MM.1S (cell line): ENCODE measurements at regions not wholly inside any gene's neighbourhood (a gene's known extent, or its start where the extent isn't known, plus 50 kb on each side); places are given as distances from the start of the nearest gene placed in this dataset.

ENCODE experiments used
- DNase-seq: peaks from one replicate; pipeline ENCODE4 v3.0.0-alpha.2; 2015
- H2AFZ ChIP-seq: fragments of 300-600 bp; sonication (generic); 2 replicates; pipeline ENCODE4 v1.6.0; 2016; ENCODE audit warnings: antibody characterized with exemption, low read length
- H3F3A ChIP-seq: fragments of 300-600 bp; sonication (generic); 2 replicates; pipeline ENCODE4 v1.6.1; 2016; ENCODE audit warnings: mild to moderate bottlenecking, antibody characterized with exemption, low read length, moderate library complexity, mixed read lengths; ENCODE audit not compliant: insufficient read depth
- H3K27ac ChIP-seq: fragments of 300-600 bp; sonication (generic); 2 replicates; pipeline ENCODE4 v1.5.1; 2016; ENCODE audit warnings: mild to moderate bottlenecking, low read length
- H3K27me3 ChIP-seq: fragments of 300-600 bp; sonication (generic); replicated peaks from 2 replicates; pipeline ENCODE4 v1.6.0; 2016; ENCODE audit warnings: low read length; ENCODE audit not compliant: insufficient read depth
- H3K36me3 ChIP-seq: fragments of 300-600 bp; sonication (generic); replicated peaks from 2 replicates; pipeline ENCODE4 v1.6.1; 2016; ENCODE audit warnings: mild to moderate bottlenecking, low read length, mixed read lengths; ENCODE audit not compliant: insufficient read depth
- H3K4me1 ChIP-seq: fragments of 300-600 bp; sonication (generic); 2 replicates; pipeline ENCODE4 v1.6.1; 2016; ENCODE audit warnings: low read length, mixed read lengths
- H3K4me2 ChIP-seq: fragments of 300-600 bp; sonication (generic); 2 replicates; pipeline ENCODE4 v1.6.0; 2016; ENCODE audit warnings: low read depth, low read length
- H3K4me3 ChIP-seq: fragments of 300-600 bp; sonication (generic); 2 replicates; pipeline ENCODE4 v1.5.1; 2016; ENCODE audit warnings: low read length, mixed read lengths
- H3K79me2 ChIP-seq: fragments of 300-600 bp; sonication (generic); 2 replicates; pipeline ENCODE4 v1.6.1; 2016; ENCODE audit warnings: mixed run types, low read length, mixed read lengths
- H3K9ac ChIP-seq: fragments of 300-600 bp; sonication (generic); 2 replicates; pipeline ENCODE4 v1.6.1; 2016; ENCODE audit warnings: low read length, mixed read lengths
- H3K9me2 ChIP-seq: fragments of 300-600 bp; sonication (generic); replicated peaks from 2 replicates; pipeline ENCODE4 v1.6.1; 2016; ENCODE audit warnings: mild to moderate bottlenecking, low read length, mixed read lengths; ENCODE audit not compliant: insufficient read depth
- H3K9me3 ChIP-seq: fragments of 300-600 bp; sonication (generic); replicated peaks from 2 replicates; pipeline ENCODE4 v1.6.1; 2016; ENCODE audit warnings: mild to moderate bottlenecking, low read length, mixed read lengths; ENCODE audit not compliant: insufficient read depth
- H4K20me1 ChIP-seq: fragments of 300-600 bp; sonication (generic); 2 replicates; pipeline ENCODE4 v1.6.1; 2016; ENCODE audit warnings: mild to moderate bottlenecking, low read length, moderate library complexity, mixed read lengths; ENCODE audit not compliant: insufficient read depth
- CTCF ChIP-seq: fragments of 300-600 bp; sonication (generic); IDR thresholded peaks from 2 replicates; pipeline ENCODE4 v1.5.1; 2016; ENCODE audit warnings: antibody characterized with exemption, low read length, mixed read lengths
- EZH2 ChIP-seq: fragments of 300-600 bp; sonication (generic); optimal IDR thresholded peaks from 2 replicates; pipeline ENCODE3; 2017; ENCODE audit warnings: low read depth, mild to moderate bottlenecking, antibody characterized with exemption, low read length, mixed read lengths
- EZH2phosphoT487 ChIP-seq: fragments of 300-600 bp; sonication (generic); IDR thresholded peaks from 2 replicates; pipeline ENCODE4 v1.6.1; 2018; ENCODE audit warnings: antibody characterized with exemption, low read length

GRCh38 chr14:85426068-85426935 lies 103.6 kb upstream of the FLRT2 start:
- H3K9ac ChIP-seq = no peak overlapping the region
- H3K4me1 ChIP-seq = no peaks in the 10 kb centered on the region
- no peaks in the 10 kb centered on the region for H3K27me3 ChIP-seq
- DNase-seq = peak; percentile 28
- no peaks in the 10 kb centered on the region for H3F3A ChIP-seq
- no peaks in the 10 kb centered on the region for H3K9me2 ChIP-seq
- no peak for TF ChIP-seq EZH2phosphoT487
- TF ChIP-seq CTCF = no peak
- no peak for TF ChIP-seq EZH2
- no peak overlapping the region for H3K4me3 ChIP-seq
- H2AFZ ChIP-seq = no peak overlapping the region
- H3K79me2 ChIP-seq = no peaks in the 10 kb centered on the region
- no peaks in the 10 kb centered on the region for H4K20me1 ChIP-seq
- no peaks in the 10 kb centered on the region for H3K9me3 ChIP-seq
- no peak overlapping the region for H3K4me2 ChIP-seq
- no peak overlapping the region for H3K27ac ChIP-seq
- no peaks in the 10 kb centered on the region for H3K36me3 ChIP-seq

GRCh38 chr14:85428926-85429325 lies 101.0 kb upstream of the FLRT2 start:
- no peaks in the 10 kb centered on the region for H3K27me3 ChIP-seq
- H3K79me2 ChIP-seq = no peaks in the 10 kb centered on the region
- no peak for DNase-seq
- no peaks in the 10 kb centered on the region for H3K36me3 ChIP-seq
- no peaks in the 10 kb centered on the region for H3F3A ChIP-seq
- H3K4me1 ChIP-seq = no peaks in the 10 kb centered on the region
- H3K4me2 ChIP-seq = no peak overlapping the region
- no peak overlapping the region for H3K4me3 ChIP-seq
- TF ChIP-seq EZH2 (no peak), CTCF (no peak), EZH2phosphoT487 (no peak)
- no peaks in the 10 kb centered on the region for H3K9me3 ChIP-seq
- no peak overlapping the region for H3K27ac ChIP-seq
- H3K9me2 ChIP-seq = no peaks in the 10 kb centered on the region
- no peak overlapping the region for H2AFZ ChIP-seq
- no peaks in the 10 kb centered on the region for H4K20me1 ChIP-seq
- H3K9ac ChIP-seq = no peak overlapping the region

- no peak overlapping the region for H3K4me2 ChIP-seq
- H4K20me1 ChIP-seq = no peaks in the 10 kb centered on the region
- no peak for TF ChIP-seq CTCF
- no peak for TF ChIP-seq EZH2phosphoT487
- TF ChIP-seq EZH2 = no peak
- no peaks in the 10 kb centered on the region for H3K9me2 ChIP-seq
- H3K4me3 ChIP-seq = no peak overlapping the region
- no peak overlapping the region for H3K9ac ChIP-seq
- H3K27me3 ChIP-seq = no peaks in the 10 kb centered on the region
- H3K79me2 ChIP-seq = no peaks in the 10 kb centered on the region
- H3F3A ChIP-seq = no peaks in the 10 kb centered on the region
- H3K4me1 ChIP-seq = no peaks in the 10 kb centered on the region
- H3K27ac ChIP-seq = no peak overlapping the region
- H2AFZ ChIP-seq = no peak overlapping the region
- H3K9me3 ChIP-seq = no peaks in the 10 kb centered on the region
- H3K36me3 ChIP-seq = no peaks in the 10 kb centered on the region
- DNase-seq = no peak
Observed at GRCh38 chr14:85437148-85437547, 92.8 kb upstream of the FLRT2 start.
